ENCODE measurements at regions not wholly inside any gene's neighbourhood (a gene's known extent, or its start where the extent isn't known, plus 50 kb on each side); places are given as distances from the start of the nearest gene placed in this dataset.
A peak's percentile ranks its signal among the peaks of the same experiment; 100 is the strongest.
"Not testable (repeated sequence)": the region's sequence is repeated elsewhere in the genome, so short reads cannot be mapped to it uniquely, and the experiment has no call there.

GRCh38 chr7:110472419-110472818 lies 618.5 kb upstream of the LRRN3 start:
- not testable (repeated sequence) for DNase-seq (ENCODE audit: low spot score)

- no peak for DNase-seq (ENCODE audit: low spot score)
Measured at GRCh38 chr7:110480964-110481363, 610.0 kb upstream of the LRRN3 start.

- no peak for DNase-seq (ENCODE audit: low spot score)
Measured at GRCh38 chr7:110483553-110483952, 607.4 kb upstream of the LRRN3 start.

GRCh38 chr7:110484356-110484755 lies 606.6 kb upstream of the LRRN3 start:
- no peak for DNase-seq (ENCODE audit: low spot score)

GRCh38 chr7:110486549-110486948 lies 604.4 kb upstream of the LRRN3 start:
- DNase-seq (ENCODE audit: low spot score), result no peak

GRCh38 chr7:110502888-110503465 lies 588.0 kb upstream of the LRRN3 start:
- DNase-seq (ENCODE audit: low spot score), result peak; percentile 36

- DNase-seq (ENCODE audit: low spot score), result no peak
Measured at GRCh38 chr7:110507369-110507768, 583.6 kb upstream of the LRRN3 start.

GRCh38 chr7:110507832-110508231 lies 583.1 kb upstream of the LRRN3 start:
- DNase-seq (ENCODE audit: low spot score), result no peak

GRCh38 chr7:110514975-110515551 lies 575.9 kb upstream of the LRRN3 start:
- DNase-seq (ENCODE audit: low spot score), result not testable (repeated sequence)

GRCh38 chr7:110519851-110520250 lies 571.1 kb upstream of the LRRN3 start:
- DNase-seq (ENCODE audit: low spot score), result no peak

- no peak for DNase-seq (ENCODE audit: low spot score)
Measured at GRCh38 chr7:110521357-110521911, 569.5 kb upstream of the LRRN3 start.

GRCh38 chr7:110522061-110522760 lies 568.7 kb upstream of the LRRN3 start:
- no peak for DNase-seq (ENCODE audit: low spot score)

- peak; percentile 36 for DNase-seq (ENCODE audit: low spot score)
Measured at GRCh38 chr7:110522761-110523200, 568.1 kb upstream of the LRRN3 start.

GRCh38 chr7:110529175-110529574 lies 561.8 kb upstream of the LRRN3 start:
- no peak for DNase-seq (ENCODE audit: low spot score)

- no peak for DNase-seq (ENCODE audit: low spot score)
Measured at GRCh38 chr7:110531186-110531585, 559.7 kb upstream of the LRRN3 start.

- peak; percentile 20 for DNase-seq (ENCODE audit: low spot score)
Measured at GRCh38 chr7:110534241-110534931, 556.5 kb upstream of the LRRN3 start.

GRCh38 chr7:110539216-110539615 lies 551.7 kb upstream of the LRRN3 start:
- no peak for DNase-seq (ENCODE audit: low spot score)

GRCh38 chr7:110541962-110542361 lies 549.0 kb upstream of the LRRN3 start:
- no peak for DNase-seq (ENCODE audit: low spot score)

- no peak for DNase-seq (ENCODE audit: low spot score)
Measured at GRCh38 chr7:110544194-110544593, 546.7 kb upstream of the LRRN3 start.

- DNase-seq (ENCODE audit: low spot score), result no peak
Measured at GRCh38 chr7:110548372-110548771, 542.6 kb upstream of the LRRN3 start.

GRCh38 chr7:110557136-110557535 lies 533.8 kb upstream of the LRRN3 start:
- no peak for DNase-seq (ENCODE audit: low spot score)

- not testable (repeated sequence) for DNase-seq (ENCODE audit: low spot score)
Measured at GRCh38 chr7:110563286-110563685, 527.6 kb upstream of the LRRN3 start.

Data from H4 (cell line).